ENCODE measurements at regions not wholly inside any gene's neighbourhood (a gene's known extent, or its start where the extent isn't known, plus 50 kb on each side); places are given as distances from the start of the nearest gene placed in this dataset.
"Not testable (repeated sequence)": the region's sequence is repeated elsewhere in the genome, so short reads cannot be mapped to it uniquely, and the experiment has no call there.

GRCh38 chr6:66265737-66266136, 558.7 kb upstream of the EYS start:
- Histone ChIP-seq H3K36me3 (ENCODE audit: insufficient read depth) (no peaks in the 10 kb centered on the region), H3K4me2 (no peak overlapping the region), H3K79me2 (ENCODE audit: insufficient read depth, low read depth) (no peaks in the 10 kb centered on the region), H3K27me3 (ENCODE audit: insufficient read depth, low read depth) (no peaks in the 10 kb centered on the region), H3K27ac (no peak overlapping the region), H4K20me1 (ENCODE audit: insufficient read depth) (no peaks in the 10 kb centered on the region), H3K4me1 (ENCODE audit: low read depth, poor library complexity, severe bottlenecking) (no peaks in the 10 kb centered on the region), H3K9ac (no peak overlapping the region), H3K4me3 (IDR thresholded peaks at IDR 0.05; ENCODE audit: insufficient read depth, low read depth, low read length) (no peak overlapping the region), H2AFZ (ENCODE audit: low read depth) (no peak overlapping the region)
- no peak for TF ChIP-seq CTCF (conservative IDR thresholded peaks at IDR 0.05; ENCODE audit: low read depth, low read length)

- Histone ChIP-seq H3K36me3 (ENCODE audit: insufficient read depth) (no peaks in the 10 kb centered on the region), H3K9ac (no peak overlapping the region), H3K4me3 (IDR thresholded peaks at IDR 0.05; ENCODE audit: insufficient read depth, low read depth, low read length) (no peak overlapping the region), H3K27ac (no peak overlapping the region), H2AFZ (ENCODE audit: low read depth) (no peak overlapping the region), H4K20me1 (ENCODE audit: insufficient read depth) (no peaks in the 10 kb centered on the region), H3K4me2 (no peak overlapping the region), H3K79me2 (ENCODE audit: insufficient read depth, low read depth) (no peaks in the 10 kb centered on the region), H3K27me3 (ENCODE audit: insufficient read depth, low read depth) (no peaks in the 10 kb centered on the region), H3K4me1 (ENCODE audit: low read depth, poor library complexity, severe bottlenecking) (no peaks in the 10 kb centered on the region)
- TF ChIP-seq CTCF (conservative IDR thresholded peaks at IDR 0.05; ENCODE audit: low read depth, low read length) = no peak
Observed at GRCh38 chr6:66264376-66264775, 557.4 kb upstream of the EYS start.

GRCh38 chr6:66258731-66259487, 551.9 kb upstream of the EYS start:
- not testable (repeated sequence) for H3K27me3 ChIP-seq (ENCODE audit: insufficient read depth, low read depth); H3K79me2 ChIP-seq (ENCODE audit: insufficient read depth, low read depth); H3K4me1 ChIP-seq (ENCODE audit: low read depth, poor library complexity, severe bottlenecking); H3K4me2 ChIP-seq; H3K36me3 ChIP-seq (ENCODE audit: insufficient read depth); H3K27ac ChIP-seq; H2AFZ ChIP-seq (ENCODE audit: low read depth); H3K4me3 ChIP-seq (IDR thresholded peaks at IDR 0.05; ENCODE audit: insufficient read depth, low read depth, low read length); H4K20me1 ChIP-seq (ENCODE audit: insufficient read depth); H3K9ac ChIP-seq

GRCh38 chr6:66245231-66245630, 538.2 kb upstream of the EYS start:
- Histone ChIP-seq H3K79me2 (ENCODE audit: insufficient read depth, low read depth) (no peaks in the 10 kb centered on the region), H3K4me3 (IDR thresholded peaks at IDR 0.05; ENCODE audit: insufficient read depth, low read depth, low read length) (no peak overlapping the region), H3K27me3 (ENCODE audit: insufficient read depth, low read depth) (no peaks in the 10 kb centered on the region), H4K20me1 (ENCODE audit: insufficient read depth) (no peaks in the 10 kb centered on the region), H3K36me3 (ENCODE audit: insufficient read depth) (no peaks in the 10 kb centered on the region), H3K4me2 (no peak overlapping the region), H3K4me1 (ENCODE audit: low read depth, poor library complexity, severe bottlenecking) (no peaks in the 10 kb centered on the region), H2AFZ (ENCODE audit: low read depth) (no peak overlapping the region), H3K27ac (no peak overlapping the region), H3K9ac (no peak overlapping the region)
- TF ChIP-seq CTCF (conservative IDR thresholded peaks at IDR 0.05; ENCODE audit: low read depth, low read length) = no peak

DNA sequence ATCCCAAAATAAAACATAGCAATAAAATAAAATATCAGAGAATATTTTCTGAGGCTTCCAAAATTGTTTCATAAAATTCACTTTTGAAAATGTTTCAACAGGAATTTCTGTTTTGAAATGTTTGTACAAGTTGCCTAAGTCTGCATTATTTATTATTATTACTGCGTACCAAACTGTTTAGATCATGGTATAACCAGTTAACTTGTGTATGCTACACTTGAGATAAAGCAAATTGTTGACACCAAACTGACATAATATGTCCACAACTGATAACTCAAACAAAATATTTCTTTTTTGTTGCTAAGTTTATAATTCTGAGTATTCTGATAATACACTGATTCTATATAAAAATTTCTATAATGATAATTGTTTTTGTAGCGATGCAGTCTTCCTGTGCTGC, 531.8 kb upstream of the EYS start:
- Histone ChIP-seq H3K4me3 (IDR thresholded peaks at IDR 0.05; ENCODE audit: insufficient read depth, low read depth, low read length) (no peak overlapping the region), H3K79me2 (ENCODE audit: insufficient read depth, low read depth) (no peaks in the 10 kb centered on the region), H2AFZ (ENCODE audit: low read depth) (no peak overlapping the region), H3K36me3 (ENCODE audit: insufficient read depth) (no peaks in the 10 kb centered on the region), H3K27ac (no peak overlapping the region), H3K9ac (no peak overlapping the region), H3K27me3 (ENCODE audit: insufficient read depth, low read depth) (no peaks in the 10 kb centered on the region), H4K20me1 (ENCODE audit: insufficient read depth) (no peaks in the 10 kb centered on the region), H3K4me1 (ENCODE audit: low read depth, poor library complexity, severe bottlenecking) (no peaks in the 10 kb centered on the region), H3K4me2 (no peak overlapping the region)
- no peak for TF ChIP-seq CTCF (conservative IDR thresholded peaks at IDR 0.05; ENCODE audit: low read depth, low read length)
